T47D (cell line): ENCODE measurements at regions not wholly inside any gene's neighbourhood (a gene's known extent, or its start where the extent isn't known, plus 50 kb on each side); places are given as distances from the start of the nearest gene placed in this dataset.
"Not testable (repeated sequence)": the region's sequence is repeated elsewhere in the genome, so short reads cannot be mapped to it uniquely, and the experiment has no call there.

Experiments
- DNase-seq, 2 experiments: peaks; one replicate each; pipeline versions ENCODE4 v3.0.0 to v3.0.0-alpha.2; 2011 to 2012; ENCODE audit warnings: low read depth in 1 of 2, low spot score in 1 of 2
- JUND ChIP-seq: IDR thresholded peaks from 2 replicates; pipeline ENCODE4 v1.6.1; 2012; ENCODE audit warnings: low read depth
- in situ Hi-C: cut with HindIII; loops from 2 replicates; pipeline ENCODE4 v1.10.0; 2016; ENCODE audit warnings: low sequenced_read_pairs, low pct_unique_long_range_greater_than_20kb

DNA sequence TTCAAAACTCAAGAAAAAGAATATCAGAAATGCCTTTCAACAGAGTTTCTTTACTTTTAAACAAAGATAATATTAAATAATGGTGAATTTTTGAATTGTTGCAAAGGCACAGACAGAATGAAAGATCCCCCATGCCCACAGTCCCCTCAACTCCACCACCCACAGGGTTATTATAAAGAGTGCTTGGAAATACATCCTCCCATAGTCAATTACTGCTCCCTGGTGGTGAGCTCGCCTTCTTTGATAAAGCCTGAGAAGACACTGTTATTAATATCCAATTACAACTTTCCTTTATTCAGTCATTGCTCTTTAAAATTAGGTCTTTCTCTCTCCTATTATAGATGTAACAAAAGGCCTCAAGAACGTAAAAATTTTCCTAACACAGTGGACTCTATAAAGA, 490.2 kb upstream of the RORB start:
- TF ChIP-seq JUND, result no peak
- in situ Hi-C loops, result no loop called here
- DNase-seq, result peak in 1 of 2 experiments; percentile 61

- in situ Hi-C loops, result no loop called here
- TF ChIP-seq JUND, result no peak
- no peak for DNase-seq
These were observed 489.3 kb upstream of the RORB start for GRCh38 chr9:74007833-74008232.

DNA sequence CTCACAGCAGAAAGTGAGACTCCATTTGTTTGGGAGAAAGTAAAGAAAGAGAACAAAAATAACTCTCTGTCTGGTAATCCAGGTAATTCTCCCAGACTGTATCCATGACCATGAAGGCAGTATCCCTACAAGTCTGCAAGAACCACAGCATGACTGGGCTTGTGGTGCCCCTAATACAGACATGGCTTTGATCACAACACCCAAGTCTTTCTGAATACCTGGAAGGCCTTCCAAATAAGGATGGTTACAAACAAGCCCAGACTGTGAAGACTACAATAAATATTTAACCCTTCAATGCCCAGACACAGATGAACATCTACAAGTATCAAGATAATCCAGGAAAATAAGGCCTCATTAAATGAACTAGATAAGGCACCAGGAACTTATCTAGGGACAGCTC, 481.1 kb upstream of the RORB start:
- in situ Hi-C loops, result no loop called here
- no peak for DNase-seq
- TF ChIP-seq JUND, result no peak

GRCh38 chr9:74025402-74025925, 471.7 kb upstream of the RORB start:
- DNase-seq, result no peak
- in situ Hi-C loops, result no loop called here
- TF ChIP-seq JUND, result no peak

DNA sequence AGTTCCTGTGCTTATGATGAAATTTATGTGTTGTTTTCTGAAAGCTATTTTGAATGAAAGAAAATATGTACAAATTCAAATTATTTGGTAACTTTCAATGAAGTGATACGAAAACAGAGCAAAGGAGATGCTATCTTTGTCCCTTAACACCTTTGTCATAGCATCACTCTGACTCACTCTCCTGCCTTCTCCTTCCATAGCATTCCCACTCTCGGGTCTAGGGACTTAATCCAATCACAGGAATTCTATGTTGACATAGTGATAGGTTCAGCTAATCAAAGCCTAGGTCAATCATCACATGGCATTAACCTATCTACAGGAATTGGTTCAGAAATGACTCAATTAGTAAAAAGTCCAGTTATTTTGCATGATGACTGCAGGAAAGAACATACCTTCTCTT, 464.7 kb upstream of the RORB start:
- no peak for TF ChIP-seq JUND
- in situ Hi-C loops, result no loop called here
- no peak for DNase-seq

DNA sequence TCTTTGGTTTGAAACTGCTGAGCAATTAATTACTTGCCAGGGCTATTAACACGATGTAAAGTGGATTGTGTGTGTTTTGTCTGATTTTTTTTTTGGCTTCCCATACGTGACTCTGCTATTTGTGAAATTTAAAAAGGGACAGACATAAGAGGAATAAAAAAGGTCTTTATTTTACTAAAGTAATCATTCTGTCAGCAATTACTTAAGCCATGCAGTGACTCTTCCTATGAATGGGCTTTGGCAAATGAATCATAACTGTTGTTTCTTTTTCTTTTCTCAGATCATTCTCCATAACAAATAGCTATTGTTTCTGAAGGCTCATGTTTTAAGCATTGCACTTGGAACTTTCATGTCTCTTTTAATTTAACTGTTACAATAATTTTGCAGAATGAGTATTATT, 461.3 kb upstream of the RORB start:
- DNase-seq, result no peak
- TF ChIP-seq JUND, result no peak
- in situ Hi-C loops, result no loop called here

DNA sequence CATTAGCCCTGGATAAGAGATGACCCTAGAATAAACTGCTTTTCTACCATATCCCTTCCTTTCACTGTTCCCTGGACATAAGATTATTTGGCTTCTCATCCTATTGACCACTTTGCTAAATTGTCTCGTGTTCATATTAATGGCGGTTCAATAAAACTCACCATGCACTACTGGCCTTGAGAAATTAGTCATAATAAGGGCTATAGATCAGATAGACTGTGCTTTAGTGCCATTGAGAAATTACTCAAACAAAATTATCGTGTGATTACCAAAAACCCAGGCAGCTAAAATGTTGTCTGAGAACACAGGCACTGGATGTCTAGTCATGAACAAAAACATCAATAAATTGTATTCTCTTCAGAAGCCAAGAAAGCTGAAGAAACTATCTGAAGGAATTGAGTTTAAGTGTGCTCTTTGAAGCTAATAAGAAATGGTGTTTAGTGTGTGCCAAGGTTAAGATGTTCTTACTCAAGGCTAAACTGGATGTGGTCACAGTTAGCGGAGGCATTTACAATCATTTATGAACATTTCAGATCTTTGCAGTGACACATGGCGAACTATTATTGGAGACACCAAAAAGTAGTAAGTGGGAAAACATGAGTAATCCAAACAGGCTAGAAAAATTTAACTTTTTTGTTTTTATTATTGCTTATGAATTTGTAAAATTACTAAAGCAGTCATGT, 460.4 kb upstream of the RORB start:
- no peak for DNase-seq
- in situ Hi-C loops, result no loop called here
- TF ChIP-seq JUND, result no peak

- DNase-seq, result no peak
- in situ Hi-C loops, result no loop called here
- TF ChIP-seq JUND, result no peak
These were observed 459.9 kb upstream of the RORB start for GRCh38 chr9:74037274-74037673.

DNA sequence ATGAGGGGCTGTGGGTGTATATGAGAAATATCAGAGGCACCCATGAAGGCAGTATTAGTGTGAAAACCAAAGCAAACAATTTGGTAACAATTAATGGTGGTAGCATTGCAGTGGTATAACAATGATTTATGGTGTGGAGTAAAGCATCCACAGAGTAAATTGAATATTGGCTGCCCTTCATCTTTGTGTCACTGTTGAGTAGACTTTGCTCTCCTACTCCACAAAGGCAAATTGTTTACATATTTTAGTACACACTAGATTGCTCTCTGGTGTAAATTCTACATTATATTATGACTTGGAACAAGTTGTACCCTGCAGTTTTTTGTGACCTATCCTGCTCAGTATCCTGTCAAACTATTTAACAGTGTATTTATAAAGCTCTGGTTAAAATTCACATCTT, 455.5 kb upstream of the RORB start:
- in situ Hi-C loops, result no loop called here
- peak in 1 of 2 experiments; percentile 11 for DNase-seq
- no peak for TF ChIP-seq JUND

DNA sequence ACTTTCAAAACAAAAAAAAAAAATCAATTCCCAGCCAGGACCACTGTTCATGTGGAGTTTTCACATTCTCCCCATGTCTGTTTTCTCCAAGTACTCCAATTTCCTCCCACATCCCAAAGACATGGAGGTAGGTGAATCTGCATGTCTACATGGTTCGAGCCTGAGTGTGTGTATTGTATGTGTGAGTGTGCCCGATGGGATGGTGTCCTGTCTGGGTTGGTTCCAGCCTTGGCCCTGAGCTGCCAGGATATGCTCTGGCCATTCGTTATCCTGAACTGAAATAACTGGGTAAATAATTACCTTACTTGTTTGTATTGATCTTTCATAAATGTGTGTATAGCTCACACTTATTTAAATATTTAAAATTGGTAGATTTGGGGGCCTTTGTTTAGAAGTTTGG, 452.3 kb upstream of the RORB start:
- in situ Hi-C loops, result no loop called here
- TF ChIP-seq JUND, result no peak
- no peak for DNase-seq

DNA sequence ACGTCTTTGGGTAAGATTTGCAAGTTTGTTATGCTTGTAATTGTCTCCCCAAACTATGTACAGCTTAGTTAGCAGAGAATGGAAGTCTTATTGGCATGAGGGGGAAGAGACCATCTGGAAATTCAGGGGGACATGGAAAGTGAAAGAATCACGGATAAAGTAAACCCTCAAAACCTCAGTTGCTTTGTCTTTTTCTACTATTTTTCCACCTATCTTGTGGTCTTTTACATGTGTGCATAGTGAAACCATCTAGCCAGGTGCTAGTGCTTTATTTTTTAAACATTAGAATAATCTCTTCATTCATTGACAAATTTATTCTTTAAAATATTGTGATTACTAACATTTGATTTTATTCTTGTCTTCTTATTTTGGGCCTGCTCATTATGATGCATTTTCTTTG, 441.1 kb upstream of the RORB start:
- in situ Hi-C loops, result no loop called here
- no peak for TF ChIP-seq JUND
- DNase-seq, result no peak

- in situ Hi-C loops, DNase-seq: not testable (repeated sequence)
These were observed 440.1 kb upstream of the RORB start for GRCh38 chr9:74057051-74057450.

- no peak for TF ChIP-seq JUND
- DNase-seq, result no peak
- in situ Hi-C loops, result no loop called here
These were observed 432.4 kb upstream of the RORB start for GRCh38 chr9:74064702-74065101.

- TF ChIP-seq JUND, result no peak
- in situ Hi-C loops, result no loop called here
- DNase-seq, result no peak
These were observed 431.0 kb upstream of the RORB start for GRCh38 chr9:74066128-74066527.

DNA sequence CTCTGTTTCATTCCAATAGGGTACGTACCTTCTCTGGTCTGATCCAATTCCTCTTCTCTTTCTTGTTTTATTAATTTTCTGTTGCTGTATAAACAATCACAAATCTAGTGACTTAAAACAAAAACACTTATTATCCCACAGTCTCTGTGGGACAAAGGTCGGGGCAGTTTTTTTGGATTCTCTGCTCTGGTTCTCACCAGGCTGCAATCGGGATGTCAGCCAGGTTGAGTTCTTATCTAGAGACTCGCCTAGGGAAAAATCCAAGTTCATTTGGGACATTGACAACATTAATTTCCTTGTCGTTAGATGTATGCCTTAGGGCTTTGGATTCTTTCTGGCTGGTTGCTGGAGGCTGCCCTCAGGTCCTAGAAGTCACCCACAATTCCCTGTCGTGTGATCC, 430.5 kb upstream of the RORB start:
- no peak for DNase-seq
- TF ChIP-seq JUND, result no peak
- in situ Hi-C loops, result no loop called here
